GM18502 (cell line): ENCODE measurements at regions not wholly inside any gene's neighbourhood (a gene's known extent, or its start where the extent isn't known, plus 50 kb on each side); places are given as distances from the start of the nearest gene placed in this dataset.
A peak's percentile ranks its signal among the peaks of the same experiment; 100 is the strongest.

Experiments
- ATAC-seq: cut with Tn5 transposase; IDR thresholded peaks from one replicate; pipeline ENCODE4 v1.9.1; 2021; ENCODE audit warnings: mild to moderate bottlenecking; ENCODE audit not compliant: unreplicated experiment, poor library complexity

DNA sequence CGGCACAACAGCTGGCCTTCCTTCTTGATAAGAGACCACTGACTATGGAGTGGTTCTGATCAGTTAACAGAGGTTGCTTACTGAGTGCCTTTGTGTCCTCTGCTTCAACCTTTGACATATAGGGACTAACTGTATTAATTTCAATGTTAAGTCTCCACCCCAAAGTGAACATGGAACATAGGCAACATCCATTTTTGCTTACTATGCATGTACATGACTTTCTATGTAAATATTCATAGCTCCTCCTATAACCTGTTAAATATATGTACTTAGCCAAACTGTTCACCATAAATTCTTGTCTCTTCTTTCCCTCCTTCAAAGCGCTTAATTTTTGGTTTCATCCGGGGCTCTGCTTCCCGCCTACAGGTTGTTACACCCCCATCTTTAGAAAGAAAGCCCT, 334.8 kb downstream of the EPM2A start:
- ATAC-seq = no peak

DNA sequence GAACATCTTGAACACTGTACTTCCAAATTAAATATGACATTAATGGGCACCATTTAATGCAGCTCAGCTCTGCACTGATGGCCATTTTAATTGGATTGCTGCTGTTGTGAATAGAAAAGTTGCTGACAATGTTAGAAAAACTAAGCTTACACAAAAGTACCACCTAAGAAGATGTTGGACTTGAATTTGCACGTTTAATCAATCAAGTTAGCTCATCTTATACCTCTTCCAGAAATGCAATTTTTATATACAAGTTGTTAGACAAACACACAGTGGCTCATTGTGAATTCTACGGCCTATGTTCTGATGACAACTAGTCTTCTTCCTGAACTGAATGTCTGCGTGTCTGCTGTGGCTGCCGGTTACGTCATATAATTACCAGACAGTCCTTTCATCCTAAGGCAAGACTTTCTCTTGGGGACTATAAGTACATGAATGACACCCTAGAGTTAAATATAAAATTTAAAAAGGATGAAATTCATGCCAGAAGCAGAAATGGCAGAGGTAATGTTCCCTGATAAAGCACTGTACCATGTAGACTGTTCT, 330.2 kb downstream of the EPM2A start:
- no peak for ATAC-seq

DNA sequence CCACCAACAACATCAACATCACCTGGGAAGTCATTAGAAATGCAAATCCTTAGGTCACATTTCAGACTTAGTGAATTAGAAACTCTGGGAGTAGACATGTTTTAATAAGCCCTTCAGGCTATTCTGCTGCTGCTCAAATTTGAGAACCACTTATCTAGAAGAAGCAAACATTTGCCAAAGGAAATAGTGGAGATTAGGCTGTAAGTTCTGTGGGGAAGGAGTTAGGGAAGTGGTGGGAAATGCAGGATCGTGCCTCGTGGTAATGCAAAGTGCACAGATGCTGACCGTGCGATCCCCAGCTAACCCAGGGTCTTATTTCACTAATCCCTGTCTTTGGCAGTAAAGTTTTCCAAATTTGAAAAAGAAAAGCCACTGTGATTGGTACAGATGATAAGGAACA, 328.5 kb downstream of the EPM2A start:
- ATAC-seq = no peak

DNA sequence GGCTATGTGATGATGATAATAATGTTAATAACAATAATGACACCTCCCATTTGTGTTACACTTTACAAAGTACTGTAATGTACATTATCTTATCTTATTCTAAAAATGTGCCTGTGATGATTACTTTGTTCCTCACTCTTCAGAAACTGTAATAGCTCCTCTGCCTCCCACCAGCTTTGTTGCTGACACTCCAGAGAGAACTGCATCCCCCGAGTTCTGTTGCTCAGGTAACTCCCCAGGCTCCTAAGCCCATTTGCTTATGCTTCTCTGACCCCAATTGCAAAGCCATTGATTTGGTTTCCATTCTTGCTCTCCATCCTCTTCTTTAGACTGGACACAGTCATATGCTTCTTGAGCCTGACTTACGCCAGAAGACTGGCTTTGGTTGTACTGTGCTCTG, 319.7 kb downstream of the EPM2A start:
- no peak for ATAC-seq

DNA sequence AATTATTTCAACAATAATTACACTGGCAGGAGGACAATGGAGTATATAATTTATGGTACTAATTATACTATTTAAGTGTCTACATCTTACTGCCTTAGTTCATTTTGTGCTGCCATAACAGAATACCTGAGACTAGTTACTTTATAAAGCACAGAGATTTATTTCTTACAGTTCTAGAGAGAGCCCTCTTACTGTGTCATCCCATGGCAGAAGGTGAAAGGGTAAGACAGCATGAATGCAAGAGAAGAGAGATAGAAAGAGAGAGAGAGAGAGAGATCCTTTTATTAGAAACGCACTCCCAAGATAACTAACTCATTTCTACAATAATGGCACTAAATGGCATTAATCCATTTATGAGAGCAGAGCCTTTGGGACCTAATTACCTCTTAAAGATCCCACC, 314.7 kb downstream of the EPM2A start:
- no peak for ATAC-seq

DNA sequence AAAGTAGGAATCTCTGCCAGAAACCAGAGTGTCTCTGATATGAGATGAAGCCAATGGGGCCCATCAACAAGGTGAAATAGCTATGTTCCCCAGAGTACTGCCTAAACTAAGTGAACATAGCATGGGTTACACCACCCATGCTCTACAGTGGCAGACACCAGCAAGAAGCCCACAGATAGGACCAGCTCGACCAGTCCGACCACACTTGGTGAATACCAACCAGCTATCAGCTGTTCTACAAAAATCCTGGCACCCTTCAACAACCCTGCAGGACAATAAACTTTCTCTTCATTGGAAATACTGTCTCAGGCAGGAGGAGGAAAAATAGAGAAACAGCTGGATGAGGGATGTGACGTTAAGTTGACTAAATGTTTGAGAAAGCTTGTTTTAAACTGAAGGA, 311.4 kb downstream of the EPM2A start:
- ATAC-seq = no peak

DNA sequence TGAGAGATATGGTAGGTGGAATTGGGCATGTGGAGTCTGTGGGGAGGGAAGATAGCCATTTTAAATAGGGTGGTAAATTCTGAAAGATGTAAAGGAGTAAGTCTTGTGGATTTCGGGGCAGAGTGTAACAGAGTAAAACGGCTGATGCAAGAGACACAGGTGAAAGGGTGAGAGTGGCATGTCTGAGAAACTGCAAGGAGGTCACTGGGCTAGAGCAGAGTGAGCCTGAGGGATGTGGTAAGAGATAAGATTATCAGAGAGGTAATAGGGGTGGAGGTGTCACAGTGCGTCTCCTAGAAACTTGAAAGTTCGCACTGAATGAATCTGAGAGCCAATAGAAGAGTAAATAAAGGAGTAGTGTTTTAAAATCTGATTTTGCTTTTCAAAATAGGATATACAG, 308.1 kb downstream of the EPM2A start:
- no peak for ATAC-seq

DNA sequence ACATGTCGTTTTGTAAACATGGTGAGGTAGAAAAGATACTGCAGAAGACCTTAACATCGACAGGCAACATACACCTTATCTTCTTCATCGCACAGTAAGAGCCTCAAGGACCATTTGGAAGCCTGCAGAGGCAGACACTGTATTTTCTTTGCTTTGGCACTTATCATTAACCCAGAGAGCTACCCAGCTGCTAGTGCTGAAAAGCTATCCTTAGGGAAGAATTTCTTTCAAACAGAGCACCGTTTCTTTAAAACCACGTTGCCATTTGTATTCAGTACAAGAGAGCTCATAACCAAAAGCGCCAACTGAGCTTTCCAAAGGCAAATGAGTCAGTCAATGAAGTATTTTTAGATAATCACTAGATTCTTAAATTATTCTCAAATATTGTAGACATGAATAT, 306.6 kb downstream of the EPM2A start:
- ATAC-seq = no peak

DNA sequence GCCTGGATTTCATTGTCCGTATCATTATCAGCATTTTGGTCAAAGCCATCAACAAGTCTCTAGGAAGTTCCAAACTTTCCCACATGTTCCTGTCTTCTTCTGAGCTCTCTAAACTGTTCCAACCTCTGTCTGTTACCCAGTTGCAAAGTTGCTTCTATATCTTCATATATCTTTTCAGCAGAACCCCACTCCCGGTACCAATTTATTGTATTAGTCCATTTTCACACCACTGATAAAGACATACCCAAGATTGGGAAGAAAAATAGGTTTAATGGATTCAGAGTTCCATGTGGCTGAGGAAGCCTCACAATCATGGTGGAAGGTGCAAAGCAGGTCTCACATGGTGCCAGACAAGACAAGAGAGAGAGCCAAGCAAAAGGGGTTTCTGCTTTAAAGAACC, 293.2 kb downstream of the EPM2A start:
- no peak for ATAC-seq

DNA sequence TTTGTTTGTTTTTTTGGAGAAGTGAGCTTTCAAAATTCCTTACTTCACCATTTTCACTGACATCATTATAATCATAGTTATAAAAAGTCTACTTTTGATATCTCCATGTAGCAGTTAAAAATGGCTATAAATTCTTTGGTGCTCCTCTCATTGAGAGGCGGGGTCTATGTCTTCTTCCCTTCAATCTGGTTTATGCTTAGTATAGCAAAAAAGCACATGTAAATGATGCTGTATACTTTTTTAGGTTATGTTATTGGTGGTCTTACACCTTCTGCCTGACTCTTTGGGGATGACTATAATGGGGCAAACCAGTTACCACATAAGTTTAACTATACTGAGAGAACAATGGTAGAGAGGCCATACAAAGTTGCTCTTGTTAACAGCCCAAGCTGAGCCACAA, 289.6 kb downstream of the EPM2A start:
- ATAC-seq = no peak

DNA sequence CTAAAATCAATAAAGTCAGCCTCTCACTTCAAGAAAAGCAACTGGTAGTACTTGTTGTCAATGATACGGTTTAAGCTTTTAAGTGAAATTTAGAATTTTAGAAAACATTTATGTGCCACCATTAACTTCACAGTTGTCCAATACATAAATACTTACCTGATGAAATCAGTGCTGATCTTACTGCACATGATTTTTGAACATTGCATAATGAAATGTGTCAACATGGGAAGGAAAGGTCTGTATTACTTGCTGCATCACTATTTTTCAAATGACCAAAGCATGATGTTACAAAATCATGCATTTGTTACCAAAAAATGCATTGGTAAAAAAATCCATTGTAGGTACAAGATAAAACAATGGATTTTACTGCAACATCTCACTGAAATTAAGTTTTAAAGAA, 284.3 kb downstream of the EPM2A start:
- ATAC-seq = no peak

DNA sequence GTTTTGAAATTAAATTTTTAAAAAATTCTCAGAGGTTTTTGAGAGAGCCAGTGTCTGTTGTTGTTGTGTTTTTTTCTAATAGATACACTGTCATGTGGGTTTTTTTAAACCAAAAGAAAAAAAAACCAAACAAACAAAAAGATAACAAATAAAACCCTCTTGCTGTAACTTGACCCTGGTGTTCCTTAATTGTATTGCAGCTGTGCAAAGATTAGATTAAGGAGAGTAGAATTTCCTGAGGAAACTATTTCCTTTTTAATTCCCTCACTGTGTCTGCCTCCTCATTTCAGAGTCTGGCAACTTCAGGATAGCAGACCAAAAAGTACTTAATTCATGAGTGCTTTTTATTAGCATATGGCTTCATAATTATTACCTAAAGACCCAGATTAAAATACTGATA, 281.9 kb downstream of the EPM2A start:
- peak; percentile 44 for ATAC-seq

DNA sequence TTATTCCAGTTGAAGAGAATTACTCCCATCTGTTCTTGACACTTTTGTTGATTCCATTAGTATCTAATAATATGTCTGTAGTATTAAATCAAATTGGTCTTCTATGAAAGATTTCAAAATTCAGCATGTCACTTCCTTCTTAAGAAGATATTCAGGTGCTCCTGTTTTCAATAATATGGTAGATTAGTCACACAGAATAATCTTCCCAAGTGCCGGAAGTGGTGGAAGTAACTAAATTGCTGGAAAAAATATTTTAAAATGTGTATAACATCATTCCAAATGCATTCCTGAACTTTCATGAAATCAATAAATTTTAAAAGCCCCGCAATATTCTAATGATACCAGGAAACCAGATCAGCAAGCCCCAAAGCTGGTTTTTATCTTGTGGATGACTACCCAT, 281.3 kb downstream of the EPM2A start:
- no peak for ATAC-seq

DNA sequence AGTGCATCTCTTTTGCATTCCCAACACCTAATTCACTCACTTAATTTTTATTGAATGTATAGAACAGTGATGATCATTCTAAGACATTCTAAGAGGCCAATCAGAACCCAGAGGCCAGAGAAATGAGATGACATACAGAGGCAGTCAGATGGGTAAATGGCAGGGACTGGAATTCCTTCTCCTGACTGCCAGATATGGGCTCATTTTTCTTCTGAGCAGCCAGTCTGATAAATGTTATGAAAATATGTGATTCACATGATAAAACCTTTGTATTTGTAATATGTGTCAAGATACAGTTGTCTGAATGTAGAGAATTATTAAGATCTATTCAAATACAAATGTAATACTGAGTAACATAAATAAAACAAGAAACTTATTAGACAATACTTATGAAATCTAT, 277.8 kb downstream of the EPM2A start:
- no peak for ATAC-seq

DNA sequence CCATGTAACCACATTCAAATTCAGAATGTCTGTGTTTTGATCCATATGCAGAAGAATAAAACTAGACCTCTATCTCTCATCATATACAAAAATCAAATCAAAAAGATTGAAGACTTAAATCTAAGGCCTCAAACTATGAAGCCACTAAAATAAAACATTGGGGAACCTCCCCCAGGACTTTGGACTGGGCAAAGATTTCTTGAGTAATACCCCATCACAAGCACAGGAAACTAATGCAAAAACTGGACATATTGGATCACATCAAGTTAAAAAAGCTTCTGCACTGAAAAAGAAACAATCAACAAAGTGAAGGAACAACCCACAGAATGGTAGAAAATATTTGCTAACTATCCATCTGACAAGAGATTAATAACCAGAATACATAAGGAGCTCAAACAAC, 266.8 kb downstream of the EPM2A start:
- no peak for ATAC-seq

DNA sequence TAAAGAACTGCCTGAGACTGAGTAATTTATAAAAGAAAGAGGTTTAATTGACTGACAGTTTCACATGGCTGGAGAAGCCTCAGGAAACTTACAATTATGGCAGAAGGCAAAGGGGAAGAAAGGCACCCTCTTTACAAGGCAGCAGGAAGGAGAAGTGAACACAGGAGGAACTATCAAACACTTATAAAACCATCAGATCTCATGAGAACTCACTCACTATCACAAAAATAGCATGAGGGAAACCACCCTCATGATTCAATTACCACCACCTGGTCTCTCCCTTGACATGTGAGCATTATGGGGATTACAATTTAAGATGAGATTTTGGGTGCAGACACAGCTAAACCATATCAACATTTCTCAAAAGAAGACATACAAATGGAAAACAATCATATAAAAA, 266.3 kb downstream of the EPM2A start:
- no peak for ATAC-seq

DNA sequence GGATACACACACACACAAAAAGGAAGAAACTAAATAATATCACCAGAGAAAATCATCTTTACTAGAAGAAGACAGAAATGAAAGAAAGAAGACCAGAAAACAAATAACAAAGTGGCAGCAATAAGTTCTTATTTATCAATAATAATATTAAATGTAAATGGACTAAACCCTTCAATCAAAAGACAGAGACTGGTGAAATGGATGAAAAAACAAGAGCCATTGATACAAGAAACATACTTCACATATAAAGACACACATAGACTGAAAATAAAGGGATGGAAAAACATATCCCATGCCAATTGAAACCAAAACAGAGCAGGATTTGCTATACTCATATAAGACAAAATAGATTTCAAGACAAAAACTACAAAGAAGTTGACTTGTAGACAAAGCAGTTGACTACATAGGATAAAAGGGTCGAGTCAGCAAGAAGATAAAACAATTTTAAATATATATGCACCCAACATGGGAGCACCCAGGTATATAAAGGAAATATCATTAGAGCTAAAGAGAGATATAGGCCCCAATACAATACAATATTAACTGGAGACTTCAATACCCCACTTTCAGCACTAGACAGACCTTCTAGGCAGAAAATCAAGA, 259.4 kb downstream of the EPM2A start:
- ATAC-seq = no peak

DNA sequence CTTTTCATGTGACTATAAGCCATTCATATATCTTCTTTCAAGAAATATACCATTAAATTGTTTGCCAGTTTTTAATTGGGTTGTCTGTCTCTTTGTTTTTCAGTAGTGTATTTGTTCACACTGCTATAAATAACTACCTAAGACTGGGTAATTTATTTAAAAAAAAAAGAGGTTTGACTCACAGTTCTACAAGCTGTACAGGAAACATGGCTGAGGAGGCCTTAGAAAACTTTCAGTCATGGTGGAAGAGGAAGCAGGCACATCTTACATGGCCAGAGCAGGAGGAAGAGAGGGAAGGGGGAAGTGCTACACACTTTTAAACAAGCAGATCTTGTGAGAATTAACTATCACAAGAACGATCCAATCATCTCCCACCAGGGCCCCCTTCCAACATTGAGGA, 255.3 kb downstream of the EPM2A start:
- no peak for ATAC-seq

DNA sequence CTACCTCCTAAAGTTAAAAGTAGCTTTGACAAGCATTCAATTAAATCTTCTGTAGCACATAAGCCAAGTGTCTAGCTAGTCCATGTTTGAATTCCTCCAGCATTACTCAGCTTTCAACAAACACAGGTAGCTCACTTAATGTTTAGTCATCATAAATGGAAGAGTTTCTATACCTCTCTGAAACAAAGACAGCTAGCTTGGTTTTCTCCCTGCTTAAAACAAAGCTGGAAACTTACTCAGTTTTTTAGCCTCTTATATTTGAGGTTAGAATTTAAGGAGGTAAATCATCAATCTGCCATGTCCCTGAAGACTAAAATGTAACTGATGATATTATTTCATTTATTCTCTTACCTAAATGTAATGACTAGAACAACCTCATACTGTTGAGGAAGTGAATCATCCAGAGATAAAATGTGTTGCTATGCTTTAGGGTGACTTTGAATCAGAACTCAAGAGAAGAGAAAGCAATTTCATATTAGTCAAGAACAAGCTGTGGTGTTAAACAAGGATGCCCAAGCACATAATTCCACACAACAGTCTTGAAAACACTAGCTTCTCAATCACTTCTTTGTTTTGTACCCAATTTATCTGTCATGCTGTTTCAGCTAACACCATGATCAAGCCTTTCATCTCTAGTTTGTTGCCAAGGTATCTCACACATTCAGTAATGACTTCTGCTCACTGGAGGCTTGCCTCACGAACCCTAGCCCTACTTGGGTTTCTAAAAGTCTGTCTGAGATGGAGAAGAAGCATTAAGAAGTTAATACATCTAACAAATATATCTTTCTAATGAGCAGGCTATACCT, 251.9 kb downstream of the EPM2A start:
- ATAC-seq = no peak

DNA sequence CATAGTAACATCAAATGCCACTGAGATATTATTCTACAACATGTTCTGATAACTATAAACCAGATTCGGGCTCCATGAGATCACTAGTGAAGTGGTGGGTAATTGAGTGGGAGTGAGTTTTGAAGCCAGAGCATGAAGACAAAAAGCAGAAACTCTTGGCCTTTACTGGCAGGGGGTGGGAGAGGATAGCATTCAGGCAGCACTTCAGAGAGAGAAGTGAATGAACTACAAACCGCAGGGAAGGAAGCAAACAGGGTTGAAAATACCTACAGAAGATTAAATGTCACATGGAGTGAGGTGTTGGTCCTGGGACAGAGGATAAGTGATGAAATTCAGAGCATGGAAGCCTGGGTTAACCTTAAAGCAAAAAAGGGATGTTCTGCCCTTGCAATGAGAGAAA, 250.0 kb downstream of the EPM2A start:
- no peak for ATAC-seq

DNA sequence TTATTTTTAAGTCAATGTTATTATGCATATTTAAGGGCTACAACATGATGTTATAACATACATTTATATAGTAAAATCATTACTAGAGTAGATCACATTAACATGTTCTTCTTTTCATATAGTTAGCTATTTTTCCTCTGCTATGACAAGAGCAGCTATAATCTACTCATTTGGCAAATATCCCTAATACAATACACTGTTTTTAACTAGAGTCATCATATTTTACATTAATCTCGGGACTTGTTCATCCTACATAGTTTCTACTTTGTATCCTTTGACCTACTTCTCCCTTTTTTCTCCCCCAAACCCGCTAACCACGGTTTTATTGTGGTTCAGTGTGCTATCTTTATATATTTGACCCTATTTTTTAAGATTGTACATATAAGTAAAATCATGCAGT, 249.0 kb downstream of the EPM2A start:
- no peak for ATAC-seq

DNA sequence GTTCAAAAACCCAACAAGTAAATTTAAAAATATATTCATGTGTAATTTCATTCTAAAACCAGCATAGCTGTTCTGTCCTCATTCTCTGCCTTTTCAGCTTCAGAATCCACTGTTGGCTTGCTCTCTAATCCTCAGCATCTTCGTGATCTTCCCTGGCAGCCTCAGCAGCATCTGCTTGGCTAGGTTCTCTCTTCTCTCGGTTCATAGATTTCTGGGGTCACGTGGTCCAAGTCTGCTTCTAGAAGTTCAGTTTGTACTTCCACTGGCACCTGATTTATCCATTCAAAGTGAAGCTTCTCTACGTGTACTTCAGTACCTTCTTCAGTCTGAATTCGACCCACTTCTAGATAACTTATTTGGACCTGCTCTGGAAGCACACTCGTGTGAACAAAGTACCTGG, 245.7 kb downstream of the EPM2A start:
- no peak for ATAC-seq
